ENCODE measurements at regions not wholly inside any gene's neighbourhood (a gene's known extent, or its start where the extent isn't known, plus 50 kb on each side); places are given as distances from the start of the nearest gene placed in this dataset.

- H3K4me2 ChIP-seq: no peak overlapping the region
- H3K36me3 ChIP-seq (ENCODE audit: insufficient read depth): no peaks in the 10 kb centered on the region
- no peaks in the 10 kb centered on the region for H3K27me3 ChIP-seq (ENCODE audit: insufficient read depth)
- DNase-seq (ENCODE audit: low spot score) (no peak), ATAC-seq (no peak)
- peaks cover 3% of the 10 kb centered on the region for H4K20me1 ChIP-seq (replicated peaks; ENCODE audit: insufficient read depth)
- Mint-ChIP-seq H3K4me3 (no peak overlapping the region), H3K9me3 (peaks cover 6% of the 10 kb centered on the region; the same call in 2 of the 3 replicates), H3K27me3 (ENCODE audit: insufficient read depth, low read depth, poor library complexity) (peaks cover 22% of the 10 kb centered on the region), H3K4me1 (peaks cover 46% of the 10 kb centered on the region), H3K27ac (no peak overlapping the region), H3K36me3 (ENCODE audit: low read depth) (peaks cover 35% of the 10 kb centered on the region)
- no peak overlapping the region for H2AFZ ChIP-seq
- TF ChIP-seq JUNB (IDR thresholded peaks at IDR 0.05; ENCODE audit: unreplicated experiment): no peak
- TF ChIP-seq NANOG (IDR thresholded peaks at IDR 0.05; ENCODE audit: borderline replicate concordance): no peak
- TF ChIP-seq ZNF462 (CRISPR knock-in tag; IDR thresholded peaks at IDR 0.05): no peak
- TF ChIP-seq, protein P1, sequence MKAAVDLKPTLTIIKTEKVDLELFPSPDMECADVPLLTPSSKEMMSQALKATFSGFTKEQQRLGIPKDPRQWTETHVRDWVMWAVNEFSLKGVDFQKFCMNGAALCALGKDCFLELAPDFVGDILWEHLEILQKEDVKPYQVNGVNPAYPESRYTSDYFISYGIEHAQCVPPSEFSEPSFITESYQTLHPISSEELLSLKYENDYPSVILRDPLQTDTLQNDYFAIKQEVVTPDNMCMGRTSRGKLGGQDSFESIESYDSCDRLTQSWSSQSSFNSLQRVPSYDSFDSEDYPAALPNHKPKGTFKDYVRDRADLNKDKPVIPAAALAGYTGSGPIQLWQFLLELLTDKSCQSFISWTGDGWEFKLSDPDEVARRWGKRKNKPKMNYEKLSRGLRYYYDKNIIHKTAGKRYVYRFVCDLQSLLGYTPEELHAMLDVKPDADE (IDR thresholded peaks at IDR 0.05): no peak
- TF ChIP-seq ZNF114 (CRISPR knock-in tag; IDR thresholded peaks at IDR 0.05): no peak
- no peak for TF ChIP-seq EZH2 (IDR thresholded peaks at IDR 0.05; ENCODE audit: low read depth, unreplicated experiment)
- TF ChIP-seq, protein P2, sequence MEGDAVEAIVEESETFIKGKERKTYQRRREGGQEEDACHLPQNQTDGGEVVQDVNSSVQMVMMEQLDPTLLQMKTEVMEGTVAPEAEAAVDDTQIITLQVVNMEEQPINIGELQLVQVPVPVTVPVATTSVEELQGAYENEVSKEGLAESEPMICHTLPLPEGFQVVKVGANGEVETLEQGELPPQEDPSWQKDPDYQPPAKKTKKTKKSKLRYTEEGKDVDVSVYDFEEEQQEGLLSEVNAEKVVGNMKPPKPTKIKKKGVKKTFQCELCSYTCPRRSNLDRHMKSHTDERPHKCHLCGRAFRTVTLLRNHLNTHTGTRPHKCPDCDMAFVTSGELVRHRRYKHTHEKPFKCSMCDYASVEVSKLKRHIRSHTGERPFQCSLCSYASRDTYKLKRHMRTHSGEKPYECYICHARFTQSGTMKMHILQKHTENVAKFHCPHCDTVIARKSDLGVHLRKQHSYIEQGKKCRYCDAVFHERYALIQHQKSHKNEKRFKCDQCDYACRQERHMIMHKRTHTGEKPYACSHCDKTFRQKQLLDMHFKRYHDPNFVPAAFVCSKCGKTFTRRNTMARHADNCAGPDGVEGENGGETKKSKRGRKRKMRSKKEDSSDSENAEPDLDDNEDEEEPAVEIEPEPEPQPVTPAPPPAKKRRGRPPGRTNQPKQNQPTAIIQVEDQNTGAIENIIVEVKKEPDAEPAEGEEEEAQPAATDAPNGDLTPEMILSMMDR (conservative IDR thresholded peaks at IDR 0.05; ENCODE audit: low read depth in 2 of 2): no peak
- no peak for TF ChIP-seq STAT1 (IDR thresholded peaks at IDR 0.05; ENCODE audit: unreplicated experiment)
- TF ChIP-seq, protein P3, sequence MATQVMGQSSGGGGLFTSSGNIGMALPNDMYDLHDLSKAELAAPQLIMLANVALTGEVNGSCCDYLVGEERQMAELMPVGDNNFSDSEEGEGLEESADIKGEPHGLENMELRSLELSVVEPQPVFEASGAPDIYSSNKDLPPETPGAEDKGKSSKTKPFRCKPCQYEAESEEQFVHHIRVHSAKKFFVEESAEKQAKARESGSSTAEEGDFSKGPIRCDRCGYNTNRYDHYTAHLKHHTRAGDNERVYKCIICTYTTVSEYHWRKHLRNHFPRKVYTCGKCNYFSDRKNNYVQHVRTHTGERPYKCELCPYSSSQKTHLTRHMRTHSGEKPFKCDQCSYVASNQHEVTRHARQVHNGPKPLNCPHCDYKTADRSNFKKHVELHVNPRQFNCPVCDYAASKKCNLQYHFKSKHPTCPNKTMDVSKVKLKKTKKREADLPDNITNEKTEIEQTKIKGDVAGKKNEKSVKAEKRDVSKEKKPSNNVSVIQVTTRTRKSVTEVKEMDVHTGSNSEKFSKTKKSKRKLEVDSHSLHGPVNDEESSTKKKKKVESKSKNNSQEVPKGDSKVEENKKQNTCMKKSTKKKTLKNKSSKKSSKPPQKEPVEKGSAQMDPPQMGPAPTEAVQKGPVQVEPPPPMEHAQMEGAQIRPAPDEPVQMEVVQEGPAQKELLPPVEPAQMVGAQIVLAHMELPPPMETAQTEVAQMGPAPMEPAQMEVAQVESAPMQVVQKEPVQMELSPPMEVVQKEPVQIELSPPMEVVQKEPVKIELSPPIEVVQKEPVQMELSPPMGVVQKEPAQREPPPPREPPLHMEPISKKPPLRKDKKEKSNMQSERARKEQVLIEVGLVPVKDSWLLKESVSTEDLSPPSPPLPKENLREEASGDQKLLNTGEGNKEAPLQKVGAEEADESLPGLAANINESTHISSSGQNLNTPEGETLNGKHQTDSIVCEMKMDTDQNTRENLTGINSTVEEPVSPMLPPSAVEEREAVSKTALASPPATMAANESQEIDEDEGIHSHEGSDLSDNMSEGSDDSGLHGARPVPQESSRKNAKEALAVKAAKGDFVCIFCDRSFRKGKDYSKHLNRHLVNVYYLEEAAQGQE (IDR thresholded peaks at IDR 0.05; ENCODE audit: unreplicated experiment): no peak
- TF ChIP-seq EZH2phosphoT487 (IDR thresholded peaks at IDR 0.05; ENCODE audit: unreplicated experiment): no peak
- TF ChIP-seq ZNF331 (CRISPR knock-in tag; IDR thresholded peaks at IDR 0.05; ENCODE audit: low read depth): no peak
- TF ChIP-seq CREB1 (CRISPR knock-in tag; IDR thresholded peaks at IDR 0.05; ENCODE audit: low read depth): no peak
- no peak for TF ChIP-seq POLR2AphosphoS5 (IDR thresholded peaks at IDR 0.05; ENCODE audit: low read depth)
- peaks cover 12% of the 10 kb centered on the region for H3K4me1 ChIP-seq (ENCODE audit: insufficient read depth)
- H3F3A ChIP-seq (replicated peaks; ENCODE audit: low read depth): no peaks in the 10 kb centered on the region
- H3K9me2 ChIP-seq (ENCODE audit: insufficient read depth): no peaks in the 10 kb centered on the region
- no peak overlapping the region for H3K4me3 ChIP-seq
- H3K27ac ChIP-seq (ENCODE audit: low read depth): no peak overlapping the region
- peaks cover 5% of the 10 kb centered on the region for H3K79me2 ChIP-seq (replicated peaks; ENCODE audit: insufficient read depth)
Observed at GRCh38 chr11:71150859-71151258, 101.5 kb downstream of the SHANK2 start.
